ENCODE measurements at regions not wholly inside any gene's neighbourhood (a gene's known extent, or its start where the extent isn't known, plus 50 kb on each side); places are given as distances from the start of the nearest gene placed in this dataset.

GRCh38 chr2:118443596-118443995, 355.3 kb downstream of the INSIG2 start:
- Histone ChIP-seq H3F3A (ENCODE audit: insufficient read depth, low read length, poor library complexity, severe bottlenecking) (no peaks in the 10 kb centered on the region), H3K9me2 (ENCODE audit: insufficient read depth, low read length) (no peaks in the 10 kb centered on the region), H2AFZ (ENCODE audit: low read depth, low read length) (no peak overlapping the region), H3K27me3 (ENCODE audit: insufficient read depth, low read depth, low read length) (no peaks in the 10 kb centered on the region), H3K27ac (ENCODE audit: low read length) (no peak overlapping the region), H3K4me2 (ENCODE audit: low read length) (no peak overlapping the region), H3K9ac (ENCODE audit: low read length) (no peak overlapping the region), H3K4me3 (ENCODE audit: low read length) (no peak overlapping the region), H3K36me3 (ENCODE audit: insufficient read depth, low read length) (no peaks in the 10 kb centered on the region), H3K79me2 (replicated peaks; ENCODE audit: insufficient read depth, low read length) (no peaks in the 10 kb centered on the region), H4K20me1 (ENCODE audit: insufficient read depth) (no peaks in the 10 kb centered on the region), H3K9me3 (ENCODE audit: low read length) (no peaks in the 10 kb centered on the region)
- TF ChIP-seq SMC3 (conservative IDR thresholded peaks at IDR 0.05; ENCODE audit: poor library complexity) = no peak
- TF ChIP-seq EP300 (conservative IDR thresholded peaks at IDR 0.05; ENCODE audit: poor library complexity, severe bottlenecking) = no peak
- TF ChIP-seq POLR2AphosphoS5 (IDR thresholded peaks at IDR 0.05) = no peak
- TF ChIP-seq MXI1 (conservative IDR thresholded peaks at IDR 0.05; ENCODE audit: poor library complexity, severe bottlenecking) = no peak

- no peak overlapping the region for H3K9ac ChIP-seq (ENCODE audit: low read length)
- no peak overlapping the region for H3K4me3 ChIP-seq (ENCODE audit: low read length)
- TF ChIP-seq CTCF (IDR thresholded peaks at IDR 0.05; ENCODE audit: poor library complexity, severe bottlenecking) = no peak
- no peak for TF ChIP-seq SMC3 (conservative IDR thresholded peaks at IDR 0.05; ENCODE audit: poor library complexity)
- TF ChIP-seq EZH2 (IDR thresholded peaks at IDR 0.05; ENCODE audit: borderline replicate concordance, insufficient read depth, low read length, poor library complexity, severe bottlenecking) = no peak
- no peak for TF ChIP-seq EP300 (conservative IDR thresholded peaks at IDR 0.05; ENCODE audit: poor library complexity, severe bottlenecking)
- TF ChIP-seq POLR2AphosphoS5 (IDR thresholded peaks at IDR 0.05) = no peak
- no peak for TF ChIP-seq REST (IDR thresholded peaks at IDR 0.05; ENCODE audit: borderline replicate concordance)
- no peak for TF ChIP-seq RAD21 (conservative IDR thresholded peaks at IDR 0.05)
- no peak for TF ChIP-seq MXI1 (conservative IDR thresholded peaks at IDR 0.05; ENCODE audit: poor library complexity, severe bottlenecking)
- TF ChIP-seq TAF1 (IDR thresholded peaks at IDR 0.05; ENCODE audit: low read depth) = no peak
- no peaks in the 10 kb centered on the region for H3F3A ChIP-seq (ENCODE audit: insufficient read depth, low read length, poor library complexity, severe bottlenecking)
- no peak overlapping the region for H3K27ac ChIP-seq (ENCODE audit: low read length)
- H3K79me2 ChIP-seq (replicated peaks; ENCODE audit: insufficient read depth, low read length) = no peaks in the 10 kb centered on the region
- H2AFZ ChIP-seq (ENCODE audit: low read depth, low read length) = no peak overlapping the region
- H4K20me1 ChIP-seq (ENCODE audit: insufficient read depth) = no peaks in the 10 kb centered on the region
- no peak overlapping the region for H3K4me2 ChIP-seq (ENCODE audit: low read length)
- no peaks in the 10 kb centered on the region for H3K9me2 ChIP-seq (ENCODE audit: insufficient read depth, low read length)
- H3K9me3 ChIP-seq (ENCODE audit: low read length) = no peaks in the 10 kb centered on the region
- H3K36me3 ChIP-seq (ENCODE audit: insufficient read depth, low read length) = no peaks in the 10 kb centered on the region
- H3K27me3 ChIP-seq (ENCODE audit: insufficient read depth, low read depth, low read length) = no peaks in the 10 kb centered on the region
Observed at GRCh38 chr2:118442996-118443553, 354.8 kb downstream of the INSIG2 start.
